ENCODE measurements at regions not wholly inside any gene's neighbourhood (a gene's known extent, or its start where the extent isn't known, plus 50 kb on each side); places are given as distances from the start of the nearest gene placed in this dataset.
"Not testable (repeated sequence)": the region's sequence is repeated elsewhere in the genome, so short reads cannot be mapped to it uniquely, and the experiment has no call there.

- no peak for DNase-seq (ENCODE audit: extremely low read depth, low read depth)
- no peak for TF ChIP-seq CTCF (IDR thresholded peaks at IDR 0.05; ENCODE audit: low read depth, low read length)
These were observed 106.2 kb upstream of the IL1RAPL2 start for GRCh38 chrX:104459796-104460195.

GRCh38 chrX:104457130-104457529 is 108.9 kb upstream of the IL1RAPL2 start:
- DNase-seq (ENCODE audit: extremely low read depth, low read depth), result not testable (repeated sequence)

- no peak for DNase-seq (ENCODE audit: extremely low read depth, low read depth)
- no peak for TF ChIP-seq CTCF (IDR thresholded peaks at IDR 0.05; ENCODE audit: low read depth, low read length)
These were observed 115.7 kb upstream of the IL1RAPL2 start for GRCh38 chrX:104450316-104450715.

DNA sequence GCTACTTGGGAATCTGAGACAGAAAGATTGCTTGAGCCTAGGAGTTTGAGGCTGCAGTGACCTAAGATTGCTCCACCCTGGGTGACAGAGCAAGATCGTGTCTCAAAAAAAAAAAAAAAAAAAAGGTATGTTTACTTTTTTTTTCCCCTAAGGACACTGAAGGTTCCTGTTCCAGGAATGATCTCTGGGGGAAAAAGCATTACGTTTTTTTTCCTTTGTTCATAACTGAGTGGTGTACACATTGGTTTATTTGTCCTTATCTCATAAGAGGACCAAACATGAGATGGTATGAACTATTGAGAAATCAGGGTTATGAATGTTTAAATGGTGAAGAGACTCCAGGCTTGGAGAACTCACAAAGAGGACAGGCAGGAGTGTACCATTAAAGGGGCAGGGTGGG is 120.4 kb upstream of the IL1RAPL2 start:
- TF ChIP-seq CTCF (IDR thresholded peaks at IDR 0.05; ENCODE audit: low read depth, low read length), result no peak

DNA sequence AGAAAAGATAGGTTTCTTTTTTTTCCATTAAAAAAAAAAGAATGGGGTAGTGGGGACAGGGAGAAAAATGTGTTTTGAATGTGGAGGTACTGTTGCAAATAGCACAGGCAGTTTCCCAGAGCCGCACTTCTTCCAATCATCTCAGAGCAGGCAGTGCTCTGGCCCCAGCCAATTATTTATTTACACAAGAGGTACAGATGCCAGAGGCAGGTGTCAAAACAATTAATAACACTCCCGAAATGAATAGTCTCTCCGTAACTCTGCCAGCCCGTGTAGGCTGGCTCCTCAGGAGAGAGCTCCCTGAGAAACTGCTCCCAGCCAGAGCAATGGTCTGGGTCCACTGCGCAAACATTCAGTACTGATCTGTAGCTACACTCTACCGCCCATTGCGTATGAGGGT is 130.8 kb upstream of the IL1RAPL2 start:
- no peak for DNase-seq (ENCODE audit: extremely low read depth, low read depth)
- no peak for TF ChIP-seq CTCF (IDR thresholded peaks at IDR 0.05; ENCODE audit: low read depth, low read length)

More for the DNA sequence above, 120.4 kb upstream of the IL1RAPL2 start:
- DNase-seq (ENCODE audit: extremely low read depth, low read depth), result no peak

- DNase-seq (ENCODE audit: extremely low read depth, low read depth), result no peak
- no peak for TF ChIP-seq CTCF (IDR thresholded peaks at IDR 0.05; ENCODE audit: low read depth, low read length)
These were observed 133.7 kb upstream of the IL1RAPL2 start for GRCh38 chrX:104432321-104432720.

- no peak for DNase-seq (ENCODE audit: extremely low read depth, low read depth)
- no peak for TF ChIP-seq CTCF (IDR thresholded peaks at IDR 0.05; ENCODE audit: low read depth, low read length)
These were observed 135.3 kb upstream of the IL1RAPL2 start for GRCh38 chrX:104430742-104431119.

GRCh38 chrX:104430072-104430741 is 135.8 kb upstream of the IL1RAPL2 start:
- no peak for TF ChIP-seq CTCF (IDR thresholded peaks at IDR 0.05; ENCODE audit: low read depth, low read length)

More at GRCh38 chrX:104430072-104430741, 135.8 kb upstream of the IL1RAPL2 start:
- no peak for DNase-seq (ENCODE audit: extremely low read depth, low read depth)

Measured in AG09319 (cell line).